Sigmoid colon (tissue), 6 donors: ENCODE measurements at regions not wholly inside any gene's neighbourhood (a gene's known extent, or its start where the extent isn't known, plus 50 kb on each side); places are given as distances from the start of the nearest gene placed in this dataset.

ENCODE experiments used
- DNase-seq: peaks from one replicate; pipeline ENCODE4 v3.0.0-alpha.2; 2019
- H3K27ac ChIP-seq, 4 donors: fragments of 200-600 bp; sonication (generic); one replicate each; pipeline ENCODE4 v1.5.1; 2016 to 2019; ENCODE audit warnings: mild to moderate bottlenecking in 1 of 4
- H3K27me3 ChIP-seq, 3 donors: fragments of 200-600 bp; sonication (generic); one replicate each; pipeline ENCODE4 v1.5.1; 2019; ENCODE audit warnings: mild to moderate bottlenecking in 1 of 3
- H3K36me3 ChIP-seq, 4 donors: fragments of 200-600 bp; sonication (generic); one replicate each; pipeline ENCODE4 v1.5.1; 2016 to 2019
- H3K4me1 ChIP-seq, 4 donors: fragments of 200-600 bp; sonication (generic); one replicate each; pipeline ENCODE4 v1.5.1; 2017 to 2019
- H3K4me3 ChIP-seq, 4 donors: fragments of 200-600 bp; sonication (generic); one replicate each; pipeline ENCODE4 v1.5.1; 2017 to 2019; ENCODE audit warnings: mild to moderate bottlenecking in 2 of 4, moderate library complexity in 1 of 4
- H3K9me3 ChIP-seq, 4 donors: fragments of 200-600 bp in 3 of 4; sonication (generic) in 3 of 4; one replicate each; pipeline versions ENCODE4 v1.5.1 to v1.6.1; 2013 to 2019
- CTCF ChIP-seq, 4 experiments: fragments of 450-650 bp in 3 of 4; fragments of 200-600 bp in 1 of 4; IDR thresholded peaks; one replicate each; pipeline ENCODE4 v1.5.1; 2016 to 2019; ENCODE audit warnings: antibody characterized with exemption in 4 of 4, mild to moderate bottlenecking in 3 of 4, moderate library complexity in 2 of 4
- EP300 ChIP-seq, 4 donors: sonication (generic); formaldehyde crosslinking; IDR thresholded peaks; one replicate each; pipeline ENCODE4 v1.6.1; 2017; ENCODE audit warnings: antibody characterized with exemption in 4 of 4
- POLR2A ChIP-seq, 2 donors: fragments of 450-650 bp; IDR thresholded peaks; one replicate each; pipeline ENCODE4 v1.6.1; 2016; ENCODE audit warnings: antibody characterized with exemption in 2 of 2, mild to moderate bottlenecking in 2 of 2, moderate library complexity in 2 of 2
- POLR2AphosphoS5 ChIP-seq, 4 donors: sonication (generic); formaldehyde crosslinking; IDR thresholded peaks; one replicate each; pipeline ENCODE4 v1.6.1; 2017; ENCODE audit warnings: antibody characterized with exemption in 4 of 4
- WGBS, 2 donors: extraction: QIAGEN DNeasy Blood & Tissue Kit; methylation state at CpG; one replicate each; pipeline ENCODE4 v1.1.7; 2013; 5-methylcytosine and 5-hydroxymethylcytosine counted together
- intact Hi-C: fragments of 100-400 bp; cut with DNase I; formaldehyde crosslinking; loops from one replicate; pipeline ENCODE4 v1.15.1; 2023
- donor health status: healthy with polysubstance abuse.
- donor health status: healthy.

GRCh38 chr2:21288739-21289520 is 165.2 kb downstream of the TDRD15 start:
- Histone ChIP-seq H3K9me3 (no peaks in the 10 kb centered on the region), H3K36me3 (no peaks in the 10 kb centered on the region), H3K27ac (peak overlapping the region in 1 of 4 donors; percentile 39), H3K4me1 (peaks cover 0 to 33% (median 15%) of the 10 kb centered on the region in 4 donors), H3K4me3 (no peak overlapping the region), H3K27me3 (no peaks in the 10 kb centered on the region)
- no peak for TF ChIP-seq POLR2A (IDR thresholded peaks at IDR 0.05)
- TF ChIP-seq CTCF (IDR thresholded peaks at IDR 0.05) = no peak
- TF ChIP-seq POLR2AphosphoS5 (IDR thresholded peaks at IDR 0.05) = no peak
- no peak for TF ChIP-seq EP300 (IDR thresholded peaks at IDR 0.05)
- intact Hi-C loops = no loop called here
- DNase-seq = no peak
- 71 to 79% methylated on average over 8 of the region's 8 CpGs for WGBS, 2 donors

DNA sequence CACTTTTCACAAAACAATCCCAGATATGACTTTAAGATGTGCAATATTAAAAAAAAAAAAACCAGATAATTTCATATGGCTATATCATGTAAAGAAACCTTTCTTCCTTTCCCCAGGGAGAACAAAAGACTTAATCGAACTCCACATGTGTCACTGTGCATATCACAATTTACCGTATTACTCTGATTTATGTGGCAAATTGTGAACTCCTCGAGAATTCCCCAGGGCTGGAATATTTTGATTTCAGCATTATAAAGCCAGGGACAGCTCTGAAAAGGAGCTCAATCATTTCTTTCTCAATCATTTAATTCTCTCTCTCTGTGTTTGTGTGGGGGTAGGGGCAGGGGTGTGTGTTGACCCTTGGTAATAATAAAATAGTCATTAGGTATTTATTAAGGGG is 165.8 kb downstream of the TDRD15 start:
- no peak for TF ChIP-seq CTCF (IDR thresholded peaks at IDR 0.05)
- no peak for TF ChIP-seq POLR2AphosphoS5 (IDR thresholded peaks at IDR 0.05)
- no peak for TF ChIP-seq POLR2A (IDR thresholded peaks at IDR 0.05)
- TF ChIP-seq EP300 (IDR thresholded peaks at IDR 0.05) = no peak
- no peak for DNase-seq
- H3K4me3 ChIP-seq = no peak overlapping the region
- peaks cover 0 to 39% (median 15%) of the 10 kb centered on the region in 4 donors for H3K4me1 ChIP-seq
- H3K36me3 ChIP-seq = no peaks in the 10 kb centered on the region
- H3K9me3 ChIP-seq = no peaks in the 10 kb centered on the region
- intact Hi-C loops = no loop called here
- H3K27me3 ChIP-seq = no peaks in the 10 kb centered on the region
- peak overlapping the region in 1 of 4 donors; percentile 51 for H3K27ac ChIP-seq
- 81 to 88% methylated on average over 3 of the region's 3 CpGs for WGBS, 2 donors

DNA sequence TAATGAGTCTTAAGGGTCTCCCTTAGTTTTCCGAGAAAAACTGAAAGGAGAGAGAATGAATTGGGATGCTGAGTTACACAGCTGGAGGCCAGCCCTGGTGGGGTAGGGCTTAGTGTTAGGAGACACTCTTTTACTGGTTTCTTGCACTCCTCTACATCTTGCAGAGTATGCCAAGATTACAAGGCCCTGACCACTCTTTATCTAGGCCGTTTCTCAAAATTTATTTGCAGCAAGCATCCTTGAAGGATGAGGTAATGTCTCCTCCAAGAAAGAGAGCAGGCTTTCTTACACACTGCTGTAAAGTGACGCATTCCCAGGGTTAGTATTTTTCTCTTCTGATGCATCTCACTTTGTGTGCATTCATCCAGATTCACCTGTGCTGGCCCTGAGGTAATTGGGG is 166.2 kb downstream of the TDRD15 start:
- Histone ChIP-seq H3K27ac (peak overlapping the region in 1 of 4 donors; percentile 51), H3K9me3 (no peaks in the 10 kb centered on the region), H3K4me1 (peaks cover 0 to 40% (median 15%) of the 10 kb centered on the region in 4 donors), H3K4me3 (no peak overlapping the region), H3K36me3 (no peaks in the 10 kb centered on the region), H3K27me3 (no peaks in the 10 kb centered on the region)
- WGBS, 2 donors = 69 to 78% methylated on average over 3 of the region's 3 CpGs
- intact Hi-C loops = no loop called here
- no peak for TF ChIP-seq CTCF (IDR thresholded peaks at IDR 0.05)
- DNase-seq = no peak

DNA sequence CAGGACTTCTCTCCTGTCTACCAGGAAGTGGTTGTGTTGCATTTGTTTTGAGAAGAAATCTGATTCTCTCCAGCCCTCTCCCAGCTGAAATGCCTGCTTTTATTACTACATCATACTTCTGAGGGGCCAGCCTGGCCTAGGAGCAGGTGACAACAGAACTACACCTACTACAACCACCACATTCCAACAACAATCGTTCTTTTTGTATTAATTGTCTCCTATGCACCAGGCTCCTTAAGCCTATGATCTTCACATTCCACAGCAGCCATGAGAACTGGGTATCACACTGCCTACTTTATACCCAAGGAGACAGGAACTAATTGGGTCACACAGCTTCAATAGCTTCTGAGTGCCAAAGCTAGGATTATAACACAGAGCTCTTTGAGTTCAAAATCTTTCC is 167.7 kb downstream of the TDRD15 start:
- Histone ChIP-seq H3K4me3 (no peak overlapping the region), H3K27ac (no peak overlapping the region), H3K4me1 (peaks cover 0 to 40% (median 15%) of the 10 kb centered on the region in 4 donors), H3K9me3 (no peaks in the 10 kb centered on the region), H3K27me3 (no peaks in the 10 kb centered on the region), H3K36me3 (no peaks in the 10 kb centered on the region)
- intact Hi-C loops = no loop called here
- WGBS, 2 donors = 64 to 74% methylated on average over 1 of the region's 1 CpG
- TF ChIP-seq POLR2A (IDR thresholded peaks at IDR 0.05) (no peak), CTCF (IDR thresholded peaks at IDR 0.05) (no peak), POLR2AphosphoS5 (IDR thresholded peaks at IDR 0.05) (no peak), EP300 (IDR thresholded peaks at IDR 0.05) (no peak)
- no peak for DNase-seq

- Histone ChIP-seq H3K27ac (no peak overlapping the region), H3K4me3 (no peak overlapping the region), H3K4me1 (peaks cover 0 to 23% (median 7%) of the 10 kb centered on the region in 4 donors), H3K36me3 (no peaks in the 10 kb centered on the region), H3K27me3 (no peaks in the 10 kb centered on the region), H3K9me3 (no peaks in the 10 kb centered on the region)
- 86 to 93% methylated on average over 2 of the region's 2 CpGs for WGBS, 2 donors
- intact Hi-C loops = no loop called here
- TF ChIP-seq EP300 (IDR thresholded peaks at IDR 0.05) = no peak
- no peak for TF ChIP-seq CTCF (IDR thresholded peaks at IDR 0.05)
- no peak for TF ChIP-seq POLR2AphosphoS5 (IDR thresholded peaks at IDR 0.05)
- DNase-seq = no peak
Measured at GRCh38 chr2:21294446-21294845, 170.7 kb downstream of the TDRD15 start.
